ENCODE measurements at regions not wholly inside any gene's neighbourhood (a gene's known extent, or its start where the extent isn't known, plus 50 kb on each side); places are given as distances from the start of the nearest gene placed in this dataset.
"Not testable (repeated sequence)": the region's sequence is repeated elsewhere in the genome, so short reads cannot be mapped to it uniquely, and the experiment has no call there.

DNA sequence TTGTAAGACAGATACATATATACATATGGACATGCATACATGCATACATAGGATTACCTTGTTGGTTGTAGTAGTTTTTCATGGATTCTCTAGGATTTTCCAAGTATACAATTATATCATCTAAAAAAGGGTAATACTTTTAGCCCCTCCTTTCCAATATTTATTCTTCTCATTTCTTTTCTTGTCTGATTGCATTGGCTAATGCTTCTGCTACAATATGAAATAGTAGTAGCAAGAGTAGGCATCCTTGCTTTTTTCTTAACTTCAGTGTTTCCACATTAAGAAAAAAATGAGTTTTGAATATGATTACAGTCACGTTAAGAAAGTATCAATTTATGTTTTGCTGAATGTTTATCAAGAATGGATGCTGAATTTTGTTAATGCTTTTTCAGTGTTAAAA is 58.0 kb downstream of the RBFOX3 start:
- no peak for DNase-seq (ENCODE audit: low read depth)
- H3K4me3 ChIP-seq (ENCODE audit: low read depth, low read length): no peak overlapping the region
- no peak for TF ChIP-seq CTCF (IDR thresholded peaks at IDR 0.05; ENCODE audit: insufficient read depth, low read length)

DNA sequence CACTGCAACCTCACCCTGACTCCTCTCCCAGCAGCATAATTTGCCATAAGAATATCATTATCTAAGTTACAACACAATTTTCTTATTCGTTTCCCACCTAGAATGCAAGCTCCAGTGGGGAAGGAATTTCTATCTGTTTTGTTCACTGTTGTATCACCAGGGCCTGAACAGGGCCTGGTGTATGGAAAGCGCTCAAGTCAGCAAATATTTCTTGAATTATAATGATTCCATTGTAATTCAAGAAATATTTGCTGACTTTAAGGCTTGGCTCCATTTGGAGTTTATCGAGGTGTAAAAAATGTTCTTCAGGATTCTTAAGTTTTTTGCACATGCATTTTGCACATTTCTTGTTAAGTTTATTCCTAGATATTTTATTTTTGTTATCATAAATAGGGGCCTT is 58.4 kb downstream of the RBFOX3 start:
- no peak for DNase-seq (ENCODE audit: low read depth)
- TF ChIP-seq CTCF (IDR thresholded peaks at IDR 0.05; ENCODE audit: insufficient read depth, low read length): no peak
- no peak overlapping the region for H3K4me3 ChIP-seq (ENCODE audit: low read depth, low read length)

DNA sequence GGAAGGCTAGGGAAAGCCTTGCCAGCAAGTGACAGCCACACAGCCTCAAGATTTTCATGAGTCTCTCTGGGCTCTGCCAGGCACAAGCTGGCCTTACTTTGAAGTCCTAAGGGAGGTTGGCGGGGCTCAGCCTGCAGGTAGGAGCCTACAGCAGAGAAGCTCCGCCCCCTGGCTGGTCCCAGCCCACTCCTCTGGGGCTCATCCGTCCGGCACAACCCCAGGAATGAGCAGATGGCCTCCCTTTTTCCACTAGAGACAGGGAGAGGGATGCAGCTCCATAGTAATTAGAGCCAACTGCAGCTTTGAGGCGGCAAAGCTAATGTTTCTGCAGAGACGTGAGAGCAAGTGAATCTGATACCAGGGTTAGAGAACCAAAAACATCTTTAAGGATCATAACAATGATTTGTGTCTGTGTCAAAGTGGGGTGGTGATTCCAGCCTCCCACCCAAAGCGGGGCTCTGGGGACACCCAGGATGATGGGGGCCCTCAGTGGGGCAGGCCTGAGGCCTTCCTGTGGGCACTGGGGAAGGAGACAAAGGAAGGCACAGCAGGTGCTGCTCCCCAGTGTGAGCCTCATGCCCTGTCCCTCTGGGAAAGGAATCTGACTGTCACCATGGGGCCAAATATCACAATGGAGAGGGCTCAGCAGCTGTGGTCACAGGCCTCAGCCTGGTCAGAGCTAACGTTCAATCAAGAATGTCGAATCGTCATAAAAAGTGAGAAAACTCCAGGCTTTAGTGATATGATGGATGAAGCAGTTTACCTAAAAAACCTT is 61.5 kb downstream of the RBFOX3 start:
- no peak overlapping the region for H3K4me3 ChIP-seq (ENCODE audit: low read depth, low read length)
- no peak for TF ChIP-seq CTCF (IDR thresholded peaks at IDR 0.05; ENCODE audit: insufficient read depth, low read length)
- DNase-seq (ENCODE audit: low read depth): no peak

GRCh38 chr17:79548116-79548515 is 62.7 kb downstream of the RBFOX3 start:
- H3K4me3 ChIP-seq (ENCODE audit: low read depth, low read length): no peak overlapping the region
- DNase-seq (ENCODE audit: low read depth): no peak
- TF ChIP-seq CTCF (IDR thresholded peaks at IDR 0.05; ENCODE audit: insufficient read depth, low read length): no peak

GRCh38 chr17:79547586-79547985 is 63.3 kb downstream of the RBFOX3 start:
- H3K4me3 ChIP-seq (ENCODE audit: low read depth, low read length): no peak overlapping the region
- no peak for TF ChIP-seq CTCF (IDR thresholded peaks at IDR 0.05; ENCODE audit: insufficient read depth, low read length)
- DNase-seq (ENCODE audit: low read depth): no peak

DNA sequence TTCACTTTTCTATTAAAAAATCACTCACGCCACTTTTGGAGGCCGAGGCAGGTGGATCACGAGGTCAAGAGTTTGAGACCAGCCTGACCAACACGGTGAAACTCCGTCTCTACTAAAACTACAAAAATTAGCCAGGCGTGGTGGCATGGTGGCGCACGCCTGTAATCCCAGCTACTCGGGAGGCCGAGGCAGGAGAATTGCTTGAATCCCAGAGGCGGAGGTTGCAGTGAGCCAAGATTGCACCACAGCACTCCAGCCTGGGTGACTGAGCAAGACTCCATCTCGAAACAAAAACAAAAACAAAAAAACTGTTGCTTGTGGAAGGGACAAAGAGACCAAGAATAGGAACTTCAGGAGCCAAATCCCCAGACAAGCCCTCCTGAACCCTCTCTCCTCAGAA is 63.7 kb downstream of the RBFOX3 start:
- DNase-seq (ENCODE audit: low read depth); H3K4me3 ChIP-seq (ENCODE audit: low read depth, low read length): not testable (repeated sequence)

DNA sequence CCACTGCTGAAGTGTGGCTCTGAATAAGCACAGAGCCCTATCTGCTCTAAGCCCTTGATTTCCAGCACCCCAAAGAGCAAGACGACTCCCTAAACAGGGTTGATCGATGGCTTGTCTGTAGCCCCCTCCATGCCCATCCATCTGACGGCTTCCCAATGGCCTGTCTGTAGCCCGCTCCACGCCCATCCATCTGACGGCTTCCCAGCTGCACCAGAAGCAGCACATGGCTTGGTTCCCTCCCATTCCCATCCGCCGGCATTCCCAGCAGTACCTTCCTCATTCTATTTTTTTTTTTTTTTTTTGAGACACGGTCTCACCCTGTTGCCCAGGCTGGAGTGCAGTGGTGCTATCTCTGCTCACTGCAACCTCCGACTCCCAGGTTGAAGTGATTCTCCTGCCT is 64.5 kb downstream of the RBFOX3 start:
- no peak for TF ChIP-seq CTCF (IDR thresholded peaks at IDR 0.05; ENCODE audit: insufficient read depth, low read length)
- H3K4me3 ChIP-seq (ENCODE audit: low read depth, low read length): no peak overlapping the region
- no peak for DNase-seq (ENCODE audit: low read depth)

Measured in fibroblast of the aortic adventitia (primary cell).